CD4-positive, alpha-beta T cell treated with Interleukin-1 beta for 1 hour (primary cell): ENCODE measurements at regions not wholly inside any gene's neighbourhood (a gene's known extent, or its start where the extent isn't known, plus 50 kb on each side); places are given as distances from the start of the nearest gene placed in this dataset.
"Not testable (repeated sequence)": the region's sequence is repeated elsewhere in the genome, so short reads cannot be mapped to it uniquely, and the experiment has no call there.

Source experiments
- DNase-seq, 2 donors: peaks; one replicate each; pipeline ENCODE4 v3.0.0-alpha.2; 2020 to 2022

- no peak for DNase-seq
Measured at GRCh38 chr3:174336784-174337183, 522.4 kb upstream of the NAALADL2 start.

- DNase-seq, result no peak
Measured at GRCh38 chr3:174337227-174337626, 521.9 kb upstream of the NAALADL2 start.

DNA sequence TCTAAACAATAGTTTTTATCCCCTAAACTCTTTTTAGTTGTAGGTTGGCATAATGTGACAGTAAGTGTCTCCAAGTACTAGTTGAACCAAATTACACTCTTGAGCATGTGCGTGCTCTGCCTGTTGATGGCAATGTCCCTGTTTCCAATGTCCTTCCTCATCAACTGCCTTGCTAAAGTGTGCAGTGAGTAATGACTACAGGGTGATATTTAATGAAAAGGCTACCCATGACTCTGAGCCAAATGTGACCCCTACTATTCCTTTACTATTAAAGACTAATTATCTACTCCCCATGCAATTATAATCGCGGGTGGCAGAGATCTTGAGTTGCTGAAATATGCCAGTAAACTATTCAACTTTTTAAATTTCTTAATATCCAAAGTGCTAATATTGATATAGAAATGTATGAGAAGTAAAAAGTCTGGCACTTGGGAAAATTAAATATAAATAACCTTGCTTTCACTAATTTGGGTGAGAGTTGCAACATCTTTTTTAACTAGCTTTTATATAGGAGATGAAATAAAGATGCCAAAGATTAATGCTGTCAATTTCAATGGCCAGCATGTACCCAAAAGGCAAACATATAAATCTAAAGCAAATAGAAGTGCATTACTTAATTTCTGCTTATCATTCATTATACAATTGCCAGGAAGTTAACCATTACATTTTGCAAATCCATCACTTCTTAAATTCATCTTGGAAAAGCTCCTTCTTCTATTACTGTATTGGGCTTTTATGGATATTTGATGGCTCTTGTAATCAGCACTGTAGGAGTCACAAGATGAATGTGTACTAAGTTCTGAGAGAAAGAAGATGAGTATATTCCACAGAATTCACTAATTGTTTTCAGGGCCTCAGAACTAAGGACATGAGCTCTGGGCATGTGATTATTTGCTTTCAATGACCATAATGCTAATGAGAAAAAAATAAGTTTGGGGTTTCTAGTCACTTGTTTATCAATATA is 518.2 kb upstream of the NAALADL2 start:
- DNase-seq, result no peak

GRCh38 chr3:174342171-174342570 is 517.0 kb upstream of the NAALADL2 start:
- no peak for DNase-seq

DNA sequence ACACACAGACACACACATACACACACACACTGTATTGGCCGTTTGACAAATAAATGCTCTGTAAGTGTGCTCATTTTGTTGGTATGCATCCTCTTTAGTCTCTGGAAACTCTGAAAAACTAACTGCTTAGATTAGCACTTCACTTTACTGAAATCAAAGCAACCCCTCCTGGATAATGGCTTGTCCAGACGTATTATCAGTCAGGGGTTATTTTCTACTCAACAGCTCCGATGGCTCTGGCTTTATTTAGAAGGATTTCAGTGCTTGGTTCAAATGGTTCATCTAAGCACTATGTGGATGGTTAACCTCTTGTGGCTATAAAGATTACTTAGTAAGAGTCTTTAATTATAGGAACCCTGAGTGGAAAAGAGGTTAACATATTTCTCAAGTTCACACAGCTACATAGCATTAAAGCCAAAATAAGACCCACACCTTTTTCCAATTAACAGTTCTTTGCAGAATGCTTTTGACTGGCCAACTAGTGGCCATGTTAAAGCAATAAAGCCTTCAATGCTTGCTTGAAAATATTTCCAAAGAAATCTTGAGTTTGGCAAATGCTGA is 516.1 kb upstream of the NAALADL2 start:
- no peak for DNase-seq

- no peak for DNase-seq
Measured at GRCh38 chr3:174346141-174346540, 513.0 kb upstream of the NAALADL2 start.

GRCh38 chr3:174346571-174346970 is 512.6 kb upstream of the NAALADL2 start:
- DNase-seq, result no peak

DNA sequence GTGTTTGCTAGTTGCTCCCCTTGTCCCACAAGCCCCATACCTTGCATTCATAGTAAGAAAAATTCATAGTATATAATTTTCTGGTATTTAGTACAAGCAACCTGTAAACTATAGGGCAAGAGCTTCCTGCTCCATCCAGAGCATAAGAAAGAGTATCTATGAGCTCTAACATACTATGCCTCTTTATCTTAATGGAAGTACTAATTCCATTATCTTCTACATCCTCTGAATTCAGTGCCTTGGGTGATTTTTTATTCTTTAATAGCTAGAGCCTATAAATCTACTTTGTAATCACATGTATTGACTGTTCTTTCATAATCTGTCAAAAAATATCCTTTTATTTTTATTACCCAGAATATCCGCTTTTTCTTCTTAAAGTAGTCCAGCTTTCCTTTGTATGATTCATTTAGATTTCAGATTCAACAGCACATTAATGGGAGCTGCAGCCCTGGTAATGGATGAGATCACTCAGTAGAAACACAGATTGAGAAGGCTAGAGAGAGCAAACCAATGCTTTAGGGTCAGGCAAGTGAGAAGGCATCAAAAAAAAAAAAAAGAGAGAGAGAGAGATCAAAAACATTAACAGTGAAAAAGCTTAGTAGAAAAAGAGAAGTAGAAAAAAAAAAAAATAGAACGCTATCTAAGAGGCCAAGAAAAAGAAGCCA is 511.5 kb upstream of the NAALADL2 start:
- no peak for DNase-seq

DNA sequence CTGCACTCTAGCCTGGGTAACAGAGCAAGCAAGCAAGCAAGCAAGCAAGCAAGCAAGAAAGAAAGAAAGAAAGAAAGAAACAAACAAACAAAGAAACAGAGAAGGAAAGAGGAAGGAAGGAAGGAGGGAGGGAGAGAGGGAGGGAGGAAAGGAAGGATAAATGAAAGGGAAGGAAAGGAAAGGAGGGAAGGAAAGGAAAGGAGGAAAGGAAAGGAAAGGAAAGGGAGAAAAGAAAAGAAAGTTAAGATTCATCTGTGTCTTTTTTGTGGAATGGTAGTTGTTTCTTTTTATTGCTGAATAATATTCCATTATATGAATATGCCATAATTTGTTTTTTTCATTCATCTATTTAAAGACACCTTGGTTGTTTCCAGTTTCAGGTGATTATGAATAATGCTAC is 506.9 kb upstream of the NAALADL2 start:
- DNase-seq, result no peak

DNA sequence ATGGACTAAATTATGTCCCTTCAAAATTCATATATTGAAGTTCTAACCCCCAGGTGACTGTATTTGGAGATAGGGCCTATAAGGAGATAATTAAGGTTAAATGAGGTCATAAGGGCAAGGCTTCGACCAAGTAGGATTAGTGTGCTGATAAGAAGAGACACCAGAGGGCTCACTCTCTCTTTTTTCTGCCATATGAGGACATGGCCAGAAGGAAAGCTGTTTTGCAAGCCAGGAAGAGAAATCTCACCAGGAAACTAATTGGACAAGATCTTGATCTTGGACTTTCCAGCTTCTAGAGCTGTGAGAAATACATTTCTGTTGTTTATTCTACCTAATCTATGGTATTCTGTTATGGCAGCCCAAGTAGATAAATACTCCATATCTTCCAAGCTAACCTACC is 503.6 kb upstream of the NAALADL2 start:
- DNase-seq, result no peak

GRCh38 chr3:174356596-174356995 is 502.5 kb upstream of the NAALADL2 start:
- no peak for DNase-seq

GRCh38 chr3:174358252-174358651 is 500.9 kb upstream of the NAALADL2 start:
- no peak for DNase-seq

DNA sequence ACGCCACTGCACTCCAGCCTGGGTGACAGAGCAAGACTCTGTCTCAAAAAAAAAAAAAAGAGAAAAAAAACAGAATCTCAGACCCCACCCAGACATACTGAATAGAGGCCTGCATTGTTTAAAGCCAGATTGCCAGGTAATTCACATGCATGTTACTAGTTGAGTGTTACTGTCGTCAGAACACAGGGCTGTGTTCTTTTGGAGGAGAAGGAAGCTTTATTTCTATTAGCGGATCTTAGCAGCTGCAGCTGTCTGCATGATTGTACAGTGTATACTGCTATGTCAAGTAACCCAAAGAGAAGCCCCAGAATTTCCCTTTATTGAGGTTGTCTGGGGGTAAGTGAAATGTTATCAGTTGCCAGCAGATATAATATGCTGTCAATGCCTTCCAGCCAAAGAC is 496.6 kb upstream of the NAALADL2 start:
- no peak for DNase-seq

- DNase-seq, result no peak
Measured at GRCh38 chr3:174363256-174363655, 495.9 kb upstream of the NAALADL2 start.

- DNase-seq, result no peak
Measured at GRCh38 chr3:174365796-174366195, 493.3 kb upstream of the NAALADL2 start.

- not testable (repeated sequence) for DNase-seq
Measured at GRCh38 chr3:174366904-174367303, 492.2 kb upstream of the NAALADL2 start.

GRCh38 chr3:174376346-174376745 is 482.8 kb upstream of the NAALADL2 start:
- no peak for DNase-seq

DNA sequence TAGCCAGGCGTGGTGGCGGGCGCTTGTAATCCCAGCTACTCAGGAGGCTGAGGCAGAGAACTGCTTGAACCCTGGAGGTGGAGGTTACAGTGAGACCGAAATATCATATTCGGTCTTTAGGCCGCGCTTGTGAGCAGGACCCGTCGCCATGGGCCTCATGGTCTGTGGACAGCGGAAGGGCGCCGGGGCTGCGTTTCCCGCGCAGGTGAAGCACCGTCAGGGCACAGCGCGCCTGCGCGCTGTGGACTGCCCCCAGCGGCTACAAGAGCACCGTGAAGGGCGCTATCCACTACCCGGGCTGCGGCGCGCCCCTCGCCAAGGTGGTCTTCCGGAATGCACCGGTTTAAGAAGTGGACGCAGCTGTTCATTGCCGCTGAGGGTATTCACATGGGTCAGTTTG is 482.0 kb upstream of the NAALADL2 start:
- no peak for DNase-seq

DNA sequence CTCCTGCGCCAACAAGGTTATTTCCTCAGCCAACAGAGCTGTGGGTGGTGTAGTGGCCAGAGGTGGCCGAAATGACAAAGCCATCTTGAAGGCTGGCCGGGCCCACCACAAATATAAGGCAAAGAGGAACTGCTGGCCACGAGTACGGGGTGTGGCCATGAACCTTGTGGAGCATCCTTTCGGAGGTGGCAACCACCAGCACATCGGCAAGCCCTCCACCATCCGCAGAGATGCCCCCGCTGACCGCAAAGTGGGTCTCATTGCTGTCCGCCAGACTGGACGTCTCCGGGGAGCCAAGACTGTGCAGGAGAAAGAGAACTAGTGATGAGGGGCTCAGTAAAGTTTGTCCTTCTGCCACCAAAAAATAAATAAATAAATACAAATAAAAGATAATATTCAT is 481.4 kb upstream of the NAALADL2 start:
- no peak for DNase-seq

DNA sequence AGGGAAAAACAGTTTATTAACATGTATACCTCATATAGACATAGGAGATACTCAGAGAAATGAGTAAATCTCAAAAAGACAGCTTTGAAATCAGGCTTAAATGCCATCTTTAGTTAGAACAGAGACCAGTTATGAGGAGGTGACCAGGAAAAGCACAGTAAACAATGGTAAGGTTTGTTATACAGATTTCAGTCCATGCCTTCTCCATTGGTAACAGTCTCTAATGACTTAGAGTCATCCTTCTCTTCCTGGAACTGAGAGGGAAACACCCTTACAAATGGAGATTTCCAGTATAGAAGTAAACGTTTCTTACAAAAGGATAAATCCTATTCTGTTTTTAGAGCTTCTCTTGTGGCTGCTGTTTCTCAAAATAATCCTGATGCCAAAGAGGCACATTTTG is 476.3 kb upstream of the NAALADL2 start:
- no peak for DNase-seq

DNA sequence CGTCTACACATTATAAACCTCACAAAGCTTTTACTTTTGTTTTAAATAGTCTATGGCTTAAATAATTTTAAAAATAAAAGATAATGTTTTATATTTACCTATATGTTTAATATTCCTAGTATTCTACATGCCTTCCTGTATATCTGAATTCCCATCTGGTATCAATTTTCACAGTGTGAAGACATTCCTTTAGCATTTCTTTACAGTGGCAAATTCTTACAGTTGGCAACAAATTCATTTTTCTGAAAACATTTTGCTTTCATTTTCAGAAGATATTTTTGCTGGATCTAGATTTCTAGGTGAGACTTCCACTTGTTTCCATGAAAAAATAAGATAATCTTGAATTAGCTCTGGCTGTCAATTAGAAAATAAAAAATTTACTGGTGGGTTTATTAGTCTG is 471.4 kb upstream of the NAALADL2 start:
- no peak for DNase-seq

DNA sequence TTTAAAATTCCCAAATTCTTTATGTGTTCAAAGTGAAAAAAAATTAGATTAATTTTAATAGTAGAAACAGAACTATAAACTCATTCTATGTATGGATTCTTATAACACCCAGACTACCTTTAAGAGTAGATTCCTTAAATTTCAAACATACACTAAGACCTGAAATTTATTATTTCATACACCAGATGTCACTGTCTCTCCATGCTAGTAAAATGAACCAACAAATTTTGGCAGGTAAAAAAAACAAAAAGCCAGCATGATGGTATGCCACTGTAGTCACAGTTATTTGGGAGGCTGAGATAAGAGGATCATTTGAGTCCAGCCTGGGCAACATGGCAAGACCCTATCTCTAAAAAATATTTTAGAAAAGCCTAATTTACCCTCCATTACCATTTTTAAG is 461.3 kb upstream of the NAALADL2 start:
- no peak for DNase-seq

DNA sequence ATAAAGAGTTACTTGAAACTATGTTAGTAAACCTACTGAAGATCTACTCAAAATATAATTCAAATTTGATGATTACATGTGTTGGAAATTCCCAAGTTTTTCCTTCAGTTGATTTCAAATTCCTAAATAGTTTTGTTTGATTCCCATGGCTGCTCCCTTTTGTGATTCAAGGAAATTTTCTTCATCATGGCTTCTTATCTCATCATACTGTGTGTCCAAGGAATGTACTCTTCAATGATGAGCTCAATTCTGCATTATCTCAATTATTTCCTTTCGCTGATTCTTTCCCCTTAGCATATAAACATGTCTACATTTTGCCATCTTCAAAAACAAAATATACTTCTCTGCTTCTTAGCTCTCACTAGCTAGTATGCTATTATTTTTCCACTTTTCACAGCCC is 460.4 kb upstream of the NAALADL2 start:
- DNase-seq, result no peak

DNA sequence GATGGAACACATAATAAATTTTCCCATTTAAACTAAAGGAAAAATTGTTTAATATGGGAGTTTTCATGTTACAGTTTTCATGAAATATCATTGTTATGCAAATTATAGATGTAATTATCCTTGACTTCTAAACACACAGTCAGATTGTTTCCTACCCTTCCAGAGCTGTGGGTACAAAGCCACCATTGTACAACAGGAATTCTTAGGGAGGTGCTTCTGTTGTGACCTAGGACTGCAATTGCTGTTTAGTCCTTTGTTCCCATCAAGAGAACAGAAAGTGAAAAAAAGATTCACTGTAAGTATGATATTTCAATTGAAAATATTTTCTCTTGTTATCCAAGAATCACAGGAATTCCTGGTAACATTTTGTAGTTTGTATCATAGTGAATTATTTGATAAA is 455.3 kb upstream of the NAALADL2 start:
- no peak for DNase-seq
